NCI-H2171 (cell line): ENCODE measurements at regions not wholly inside any gene's neighbourhood (a gene's known extent, or its start where the extent isn't known, plus 50 kb on each side); places are given as distances from the start of the nearest gene placed in this dataset.
A peak's percentile ranks its signal among the peaks of the same experiment; 100 is the strongest.
"Not testable (repeated sequence)": the region's sequence is repeated elsewhere in the genome, so short reads cannot be mapped to it uniquely, and the experiment has no call there.

Source experiments
- DNase-seq: peaks from one replicate; lab custom pipeline; 2025; lab: John Stamatoyannopoulos, UW

- no peak for DNase-seq
Observed at GRCh38 chr20:41784209-41784958, 166.2 kb upstream of the CHD6 start.

GRCh38 chr20:41783423-41784208, 165.4 kb upstream of the CHD6 start:
- no peak for DNase-seq

- no peak for DNase-seq
Observed at GRCh38 chr20:41782730-41783406, 164.7 kb upstream of the CHD6 start.

GRCh38 chr20:41782255-41782654, 164.1 kb upstream of the CHD6 start:
- no peak for DNase-seq

- DNase-seq = no peak
Observed at GRCh38 chr20:41776421-41776820, 158.2 kb upstream of the CHD6 start.

- no peak for DNase-seq
Observed at GRCh38 chr20:41774291-41774690, 156.1 kb upstream of the CHD6 start.

- DNase-seq = no peak
Observed at GRCh38 chr20:41770965-41771364, 152.8 kb upstream of the CHD6 start.

- no peak for DNase-seq
Observed at GRCh38 chr20:41770427-41770826, 152.2 kb upstream of the CHD6 start.

- no peak for DNase-seq
Observed at GRCh38 chr20:41769592-41770018, 151.4 kb upstream of the CHD6 start.

GRCh38 chr20:41750137-41750536, 132.0 kb upstream of the CHD6 start:
- no peak for DNase-seq

GRCh38 chr20:41748756-41749582, 130.8 kb upstream of the CHD6 start:
- no peak for DNase-seq

GRCh38 chr20:41748051-41748450, 129.9 kb upstream of the CHD6 start:
- no peak for DNase-seq

GRCh38 chr20:41747226-41747625, 129.0 kb upstream of the CHD6 start:
- DNase-seq = no peak

- no peak for DNase-seq
Observed at GRCh38 chr20:41746635-41747034, 128.5 kb upstream of the CHD6 start.

GRCh38 chr20:41738604-41739206, 120.5 kb upstream of the CHD6 start:
- peak; percentile 48 for DNase-seq

GRCh38 chr20:41735949-41736348, 117.8 kb upstream of the CHD6 start:
- no peak for DNase-seq

GRCh38 chr20:41734506-41734945, 116.3 kb upstream of the CHD6 start:
- DNase-seq = peak; percentile 23

GRCh38 chr20:41733151-41733550, 115.0 kb upstream of the CHD6 start:
- DNase-seq = no peak

GRCh38 chr20:41731198-41731597, 113.0 kb upstream of the CHD6 start:
- DNase-seq = not testable (repeated sequence)

GRCh38 chr20:41727681-41728080, 109.5 kb upstream of the CHD6 start:
- not testable (repeated sequence) for DNase-seq

GRCh38 chr20:41726727-41727126, 108.5 kb upstream of the CHD6 start:
- DNase-seq = no peak
